GM12878 (cell line): ENCODE measurements at regions not wholly inside any gene's neighbourhood (a gene's known extent, or its start where the extent isn't known, plus 50 kb on each side); places are given as distances from the start of the nearest gene placed in this dataset.

ENCODE experiments used
- ATAC-seq: fragments of 200-7000 bp; cut with Tn5 transposase; 3 replicates; pipeline ENCODE4 v1.9.1; 2020; ENCODE audit warnings: mild to moderate bottlenecking, moderate library complexity
- BruUV-seq: library from RNA; stranded (reverse); fragments of 400-500 nt; replicated peaks from 2 replicates; lab custom pipeline; 2021; lab: Mats Ljungman, UMichigan
- CTCF ChIA-PET: fragments of 300-600 bp; sonication (Branson Sonifier 250); formaldehyde crosslinking; extraction: SDS; loops from one replicate; lab custom pipeline; 2021; ENCODE audit warnings: inconsistent platforms; lab: Yijun Ruan, JAX
- POLR2A ChIA-PET: fragments of 350-600 bp; formaldehyde crosslinking; extraction: SDS; loops from one replicate; lab custom pipeline; 2021; ENCODE audit warnings: inconsistent platforms; lab: Charles Lee
- RAD21 ChIA-PET: fragments of 300-600 bp; sonication (Branson Sonifier 250); formaldehyde crosslinking; loops from one replicate; lab custom pipeline; 2023; ENCODE audit warnings: antibody characterized with exemption; ENCODE audit not compliant: unreplicated experiment; lab: Charles Lee
- SMC1A ChIA-PET: fragments of 300-600 bp; sonication (Branson Sonifier 250); formaldehyde crosslinking; loops from one replicate; lab custom pipeline; 2023; ENCODE audit not compliant: unreplicated experiment, uncharacterized antibody; lab: Charles Lee
- DNase-seq: peaks from one replicate; pipeline ENCODE4 v3.0.0-alpha.2; 2011; ENCODE audit warnings: low read depth, low spot score
- FAIRE-seq: peaks from 3 replicates; lab custom pipeline; 2011; peaks lifted over from hg19 to GRCh38; lab: Jason Lieb, UNC
- H2AFZ ChIP-seq: 2 replicates; pipeline ENCODE4 v1.6.0; 2011; ENCODE audit warnings: low read depth, low read length, control low read depth; ENCODE audit not compliant: control insufficient read depth
- H3K27ac ChIP-seq: 2 replicates; pipeline ENCODE4 v1.5.1; 2011; ENCODE audit warnings: control low read depth; ENCODE audit not compliant: control insufficient read depth, insufficient read depth
- H3K27me3 ChIP-seq, 2 experiments: replicated peaks in 1 of 2; 2 replicates each; pipeline versions ENCODE4 v1.6.0 to v1.6.1; 2011; ENCODE audit warnings: low read length in 1 of 2; ENCODE audit not compliant: control insufficient read depth in 2 of 2, insufficient read depth in 2 of 2
- H3K36me3 ChIP-seq, 2 experiments: 2 replicates each; pipeline ENCODE4 v1.5.1; 2011; ENCODE audit warnings: low read length in 1 of 2; ENCODE audit not compliant: control insufficient read depth in 2 of 2, insufficient read depth in 2 of 2
- H3K4me1 ChIP-seq: 2 replicates; pipeline ENCODE4 v1.6.1; 2011; ENCODE audit warnings: mild to moderate bottlenecking, low read length, moderate library complexity, mixed read lengths; ENCODE audit not compliant: control insufficient read depth, insufficient read depth
- H3K4me2 ChIP-seq: 2 replicates; pipeline ENCODE4 v1.6.0; 2011; ENCODE audit warnings: control low read depth; ENCODE audit not compliant: control insufficient read depth, insufficient read depth
- H3K4me3 ChIP-seq: fragments of 200-600 bp; sonication (generic); 2 replicates; pipeline ENCODE4 v1.5.1; 2016
- H3K79me2 ChIP-seq: 2 replicates; pipeline ENCODE4 v1.6.0; 2011; ENCODE audit warnings: low read length; ENCODE audit not compliant: control insufficient read depth, insufficient read depth
- H3K9ac ChIP-seq: 2 replicates; pipeline ENCODE4 v1.8.0; 2011; ENCODE audit warnings: low read length, control low read depth, mixed read lengths; ENCODE audit not compliant: control insufficient read depth, insufficient read depth
- H3K9me3 ChIP-seq: replicated peaks from 3 replicates; pipeline ENCODE4 v1.5.1; 2011; ENCODE audit warnings: mild to moderate bottlenecking, low read length; ENCODE audit not compliant: control insufficient read depth, insufficient read depth
- H4K20me1 ChIP-seq: 2 replicates; pipeline ENCODE4 v1.6.0; 2011; ENCODE audit not compliant: control insufficient read depth, insufficient read depth
- ATF2 ChIP-seq: IDR thresholded peaks from 2 replicates; pipeline ENCODE4 v1.6.1; 2012; ENCODE audit warnings: low read length, inconsistent platforms
- SKIL ChIP-seq: fragments of 450-650 bp; IDR thresholded peaks from 2 replicates; pipeline ENCODE4 v1.6.1; 2017; ENCODE audit warnings: mild to moderate bottlenecking, low read depth, inconsistent platforms; ENCODE audit not compliant: poor library complexity, severe bottlenecking
- YBX1 ChIP-seq: fragments of 450-650 bp; IDR thresholded peaks from 2 replicates; pipeline ENCODE4 v1.6.1; 2016; ENCODE audit warnings: antibody characterized with exemption
- WGBS: methylation state at CpG from one replicate; pipeline ENCODE4 v1.1.6; 2016; ENCODE audit warnings: low lambda C conversion rate; ENCODE audit not compliant: insufficient replicate concordance, insufficient coverage; ENCODE audit errors: missing lambda C conversion rate; 5-methylcytosine and 5-hydroxymethylcytosine counted together
- in situ Hi-C: fragments of 300-500 bp; cut with MboI; formaldehyde crosslinking; loops from 9 replicates; pipeline ENCODE4 v1.14.3; 2018; ENCODE audit warnings: mixed read lengths
- intact Hi-C: fragments of 100-400 bp; cut with micrococcal nuclease; formaldehyde crosslinking; loops from one replicate; pipeline ENCODE4 v1.14.2; 2022; ENCODE audit not compliant: unreplicated experiment

- DNase-seq = no peak
- ATAC-seq = no peak
- in situ Hi-C loops = no loop called here
These were observed 429.9 kb downstream of the CAAP1 start for GRCh38 chr9:26462751-26463150.

More at GRCh38 chr9:26462751-26463150, 429.9 kb downstream of the CAAP1 start:
- ChIA-PET SMC1A (no interaction called here), RAD21 (no interaction called here), CTCF (no interaction called here), POLR2A (no interaction called here)
- no peak overlapping the region for H3K27ac ChIP-seq
- H2AFZ ChIP-seq = no peak overlapping the region
- no peak overlapping the region for H3K4me3 ChIP-seq
- WGBS = 0% methylated on average over 1 of the region's 1 CpG
- no peak overlapping the region for H3K9ac ChIP-seq
- intact Hi-C loops = no loop called here
- H3K4me2 ChIP-seq = no peak overlapping the region
- no peaks in the 10 kb centered on the region for H4K20me1 ChIP-seq
- H3K79me2 ChIP-seq = no peaks in the 10 kb centered on the region
- H3K36me3 ChIP-seq = no peaks in the 10 kb centered on the region
- TF ChIP-seq YBX1 (no peak), SKIL (no peak), ATF2 (no peak)
- BruUV-seq = no TSS peak
- FAIRE-seq = no peak
- H3K4me1 ChIP-seq = no peaks in the 10 kb centered on the region
- no peaks in the 10 kb centered on the region for H3K27me3 ChIP-seq
- H3K9me3 ChIP-seq = no peaks in the 10 kb centered on the region
